HL-60 (cell line): ENCODE measurements at regions not wholly inside any gene's neighbourhood (a gene's known extent, or its start where the extent isn't known, plus 50 kb on each side); places are given as distances from the start of the nearest gene placed in this dataset.

ENCODE experiments used
- DNase-seq, 2 experiments: peaks; one replicate each; pipeline ENCODE4 v3.0.0-alpha.2; 2010 to 2020; ENCODE audit warnings: low read depth in 1 of 2, low spot score in 1 of 2
- H3K27ac ChIP-seq: fragments of 250-450 bp; sonication (Bioruptor Pico); replicated peaks from 2 replicates; pipeline ENCODE4 v1.5.1; 2020; ENCODE audit warnings: mild to moderate bottlenecking, moderate library complexity
- H3K27me3 ChIP-seq: fragments of 250-450 bp; sonication (Bioruptor Pico); 2 replicates; pipeline ENCODE4 v1.5.1; 2021; ENCODE audit warnings: mild to moderate bottlenecking, moderate library complexity; ENCODE audit not compliant: insufficient read depth, poor library complexity, severe bottlenecking
- H3K4me3 ChIP-seq: replicated peaks from 2 replicates; pipeline ENCODE4 v1.5.1; 2011; ENCODE audit warnings: mild to moderate bottlenecking, control low read depth, low read length; ENCODE audit not compliant: insufficient read depth
- CTCF ChIP-seq: IDR thresholded peaks from one replicate; pipeline ENCODE4 v1.5.1; 2011; ENCODE audit warnings: low read length, control low read depth, inconsistent platforms; ENCODE audit not compliant: insufficient read depth
- GABPA ChIP-seq: IDR thresholded peaks from 2 replicates; pipeline ENCODE4 v1.6.1; 2012; ENCODE audit warnings: low read depth
- POLR2AphosphoS5 ChIP-seq: IDR thresholded peaks from 2 replicates; pipeline ENCODE4 v1.6.1; 2012; ENCODE audit warnings: low read depth
- SPI1 ChIP-seq: IDR thresholded peaks from 2 replicates; pipeline ENCODE4 v1.6.1; 2012; ENCODE audit warnings: low read depth, mild to moderate bottlenecking, borderline replicate concordance
- TF ChIP-seq, protein P1 (sequence below): IDR thresholded peaks from 2 replicates; pipeline ENCODE4 v1.6.1; 2012; ENCODE audit warnings: low read depth; ENCODE audit not compliant: insufficient replicate concordance

DNA sequence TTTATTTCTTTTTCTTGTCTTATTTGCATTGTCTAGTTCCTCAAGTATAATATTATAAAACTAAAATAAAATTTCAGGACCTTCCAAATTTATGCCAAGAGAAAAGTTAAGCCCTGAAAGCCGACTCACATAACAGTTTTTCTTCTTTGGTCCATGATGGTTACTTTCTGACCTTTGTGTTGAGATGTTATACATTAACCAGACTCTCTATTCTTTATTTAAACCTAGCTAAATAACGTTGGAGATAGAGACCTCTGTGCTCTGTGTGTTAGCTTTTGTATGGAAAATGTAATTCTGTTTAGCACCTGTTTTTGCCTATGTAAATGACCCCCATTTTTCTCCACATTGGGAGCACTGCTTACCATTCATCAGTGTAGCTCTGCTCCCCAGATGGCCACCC is 352.4 kb downstream of the CD109 start:
- Histone ChIP-seq H3K4me3 (no peak overlapping the region), H3K27me3 (no peaks in the 10 kb centered on the region), H3K27ac (no peak overlapping the region)
- DNase-seq = no peak
- TF ChIP-seq CTCF (no peak), GABPA (no peak), POLR2AphosphoS5 (no peak), SPI1 (no peak)
- TF ChIP-seq, protein P1, sequence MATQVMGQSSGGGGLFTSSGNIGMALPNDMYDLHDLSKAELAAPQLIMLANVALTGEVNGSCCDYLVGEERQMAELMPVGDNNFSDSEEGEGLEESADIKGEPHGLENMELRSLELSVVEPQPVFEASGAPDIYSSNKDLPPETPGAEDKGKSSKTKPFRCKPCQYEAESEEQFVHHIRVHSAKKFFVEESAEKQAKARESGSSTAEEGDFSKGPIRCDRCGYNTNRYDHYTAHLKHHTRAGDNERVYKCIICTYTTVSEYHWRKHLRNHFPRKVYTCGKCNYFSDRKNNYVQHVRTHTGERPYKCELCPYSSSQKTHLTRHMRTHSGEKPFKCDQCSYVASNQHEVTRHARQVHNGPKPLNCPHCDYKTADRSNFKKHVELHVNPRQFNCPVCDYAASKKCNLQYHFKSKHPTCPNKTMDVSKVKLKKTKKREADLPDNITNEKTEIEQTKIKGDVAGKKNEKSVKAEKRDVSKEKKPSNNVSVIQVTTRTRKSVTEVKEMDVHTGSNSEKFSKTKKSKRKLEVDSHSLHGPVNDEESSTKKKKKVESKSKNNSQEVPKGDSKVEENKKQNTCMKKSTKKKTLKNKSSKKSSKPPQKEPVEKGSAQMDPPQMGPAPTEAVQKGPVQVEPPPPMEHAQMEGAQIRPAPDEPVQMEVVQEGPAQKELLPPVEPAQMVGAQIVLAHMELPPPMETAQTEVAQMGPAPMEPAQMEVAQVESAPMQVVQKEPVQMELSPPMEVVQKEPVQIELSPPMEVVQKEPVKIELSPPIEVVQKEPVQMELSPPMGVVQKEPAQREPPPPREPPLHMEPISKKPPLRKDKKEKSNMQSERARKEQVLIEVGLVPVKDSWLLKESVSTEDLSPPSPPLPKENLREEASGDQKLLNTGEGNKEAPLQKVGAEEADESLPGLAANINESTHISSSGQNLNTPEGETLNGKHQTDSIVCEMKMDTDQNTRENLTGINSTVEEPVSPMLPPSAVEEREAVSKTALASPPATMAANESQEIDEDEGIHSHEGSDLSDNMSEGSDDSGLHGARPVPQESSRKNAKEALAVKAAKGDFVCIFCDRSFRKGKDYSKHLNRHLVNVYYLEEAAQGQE = no peak

- H3K4me3 ChIP-seq = no peak overlapping the region
- TF ChIP-seq, protein P1 = no peak
- no peak for TF ChIP-seq SPI1
- no peak overlapping the region for H3K27ac ChIP-seq
- H3K27me3 ChIP-seq = no peaks in the 10 kb centered on the region
- DNase-seq = no peak
Observed at GRCh38 chr6:74044417-74045096, 348.6 kb downstream of the CD109 start.

- Histone ChIP-seq H3K27ac (no peak overlapping the region), H3K4me3 (no peak overlapping the region), H3K27me3 (no peaks in the 10 kb centered on the region)
- DNase-seq = no peak
- TF ChIP-seq CTCF (no peak), POLR2AphosphoS5 (no peak), SPI1 (no peak)
Observed at GRCh38 chr6:74041420-74041819, 345.4 kb downstream of the CD109 start.

DNA sequence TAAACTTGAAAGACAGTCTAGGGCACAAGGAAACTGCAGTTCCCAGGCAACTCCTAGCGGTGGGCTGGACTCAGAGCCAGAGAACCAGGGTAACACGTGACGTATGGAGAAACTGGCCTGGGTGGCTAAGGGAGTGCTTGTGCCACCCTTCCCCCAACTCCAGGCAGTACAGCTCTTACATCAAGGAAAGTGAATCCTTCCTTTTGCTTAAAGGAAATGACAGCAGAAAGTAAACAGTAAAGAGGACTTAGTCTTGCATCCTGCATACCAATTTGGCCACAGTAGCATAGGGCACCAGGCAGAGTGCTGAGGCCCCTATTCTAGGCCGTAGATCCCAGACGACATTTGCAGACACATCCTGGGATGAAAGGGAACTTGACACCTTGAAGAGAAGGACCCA is 322.8 kb downstream of the CD109 start:
- H3K4me3 ChIP-seq = no peak overlapping the region
- no peaks in the 10 kb centered on the region for H3K27me3 ChIP-seq
- no peak overlapping the region for H3K27ac ChIP-seq
- DNase-seq = no peak
- TF ChIP-seq, protein P1 = no peak
- TF ChIP-seq POLR2AphosphoS5 (no peak), GABPA (no peak), CTCF (no peak), SPI1 (no peak)
